Caki2 (cell line): ENCODE measurements at regions not wholly inside any gene's neighbourhood (a gene's known extent, or its start where the extent isn't known, plus 50 kb on each side); places are given as distances from the start of the nearest gene placed in this dataset.
A peak's percentile ranks its signal among the peaks of the same experiment; 100 is the strongest.
"Not testable (repeated sequence)": the region's sequence is repeated elsewhere in the genome, so short reads cannot be mapped to it uniquely, and the experiment has no call there.

Experiments
- DNase-seq: peaks from one replicate; pipeline ENCODE4 v3.0.0-alpha.2; 2015; ENCODE audit warnings: low read depth
- in situ Hi-C: cut with HindIII; loops from 2 replicates; pipeline ENCODE4 v1.10.0; 2016; ENCODE audit warnings: low sequenced_read_pairs, low pct_unique_long_range_greater_than_20kb, mixed read lengths

DNA sequence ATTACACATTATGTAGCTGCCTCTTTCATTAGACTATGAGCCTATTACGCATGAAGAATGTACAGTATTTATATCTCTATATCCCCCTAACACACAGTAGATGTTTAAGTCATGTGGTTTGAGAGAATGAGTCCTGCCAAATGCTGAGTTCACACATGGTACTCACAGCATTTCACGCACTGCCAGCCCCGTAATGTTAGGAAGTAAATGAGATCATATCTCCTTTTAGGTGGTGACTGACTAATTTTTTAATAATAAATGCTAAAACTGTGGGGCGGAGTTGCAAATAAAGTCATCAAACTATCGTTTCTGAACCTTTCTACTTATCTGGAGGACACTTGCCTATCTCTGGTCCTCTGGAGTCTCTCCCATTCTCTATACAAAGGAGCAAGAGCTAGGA is 343.8 kb downstream of the ADAMTS20 start:
- in situ Hi-C loops: no loop called here
- no peak for DNase-seq

DNA sequence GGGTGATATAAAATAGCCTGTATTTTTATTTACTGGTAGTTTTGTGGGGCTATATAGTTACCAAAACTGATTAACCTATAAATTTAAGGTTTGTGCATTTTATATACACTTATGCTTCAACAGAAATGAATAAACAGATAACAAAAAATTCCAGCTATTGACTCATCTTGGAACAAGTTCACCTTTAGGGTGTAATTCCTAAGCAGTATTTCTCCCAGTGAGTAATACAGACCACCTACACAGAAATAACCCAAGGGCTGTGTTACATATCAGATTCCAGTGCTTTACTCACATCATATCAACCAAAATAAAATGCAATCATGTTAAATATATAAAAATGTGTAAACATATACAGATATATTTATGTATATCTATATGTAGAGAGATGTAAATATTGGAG is 345.6 kb downstream of the ADAMTS20 start:
- in situ Hi-C loops: no loop called here

DNA sequence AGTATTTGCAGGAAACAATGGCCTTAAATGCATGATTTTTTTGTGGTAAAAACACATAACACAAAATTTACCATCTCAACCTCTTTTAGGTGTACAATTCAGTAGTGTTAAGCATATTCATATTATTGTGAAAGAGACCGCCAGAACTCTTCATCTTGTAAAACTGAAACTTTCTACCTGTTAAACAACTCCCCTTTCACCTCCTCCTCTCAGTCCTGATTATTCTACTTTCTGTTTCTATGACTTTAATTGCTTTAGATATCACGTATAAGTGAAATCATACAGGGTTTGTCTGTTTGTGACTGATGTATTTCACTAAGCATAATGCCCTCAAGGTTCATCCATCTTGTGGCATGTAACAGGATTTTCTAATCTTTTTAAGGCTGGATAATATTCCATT is 353.4 kb downstream of the ADAMTS20 start:
- in situ Hi-C loops: no loop called here
- DNase-seq: no peak

More for the DNA sequence above, 345.6 kb downstream of the ADAMTS20 start:
- DNase-seq: no peak

DNA sequence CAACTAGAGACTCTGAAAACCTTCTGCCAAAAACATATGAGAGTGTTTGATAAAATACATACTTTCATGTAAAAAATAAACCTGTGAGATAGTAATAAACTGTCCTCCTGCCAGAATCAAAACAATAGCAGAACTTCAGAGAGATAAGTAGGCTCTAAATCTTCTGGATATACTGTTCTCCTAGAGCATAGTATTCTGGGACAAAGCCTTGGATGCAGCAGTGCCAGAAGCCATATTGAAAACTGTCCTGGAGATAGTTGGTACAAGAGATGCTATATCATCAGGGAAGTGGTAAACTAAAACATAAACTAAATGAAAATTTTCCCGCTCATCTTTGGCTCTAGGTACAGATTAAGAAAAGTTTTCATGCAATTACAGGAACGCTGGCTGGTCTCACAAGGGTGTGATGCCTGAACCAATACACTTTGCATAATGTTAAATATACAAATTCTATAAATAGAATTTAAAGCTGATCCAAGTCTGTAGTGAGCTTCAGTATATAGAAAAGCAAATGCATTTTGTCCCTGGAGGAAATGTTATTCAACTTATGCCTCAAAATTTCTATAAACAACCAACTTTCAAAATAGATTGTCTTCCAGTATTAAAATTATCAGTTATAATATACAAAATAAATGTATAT is 355.6 kb downstream of the ADAMTS20 start:
- no peak for DNase-seq
- in situ Hi-C loops: no loop called here

DNA sequence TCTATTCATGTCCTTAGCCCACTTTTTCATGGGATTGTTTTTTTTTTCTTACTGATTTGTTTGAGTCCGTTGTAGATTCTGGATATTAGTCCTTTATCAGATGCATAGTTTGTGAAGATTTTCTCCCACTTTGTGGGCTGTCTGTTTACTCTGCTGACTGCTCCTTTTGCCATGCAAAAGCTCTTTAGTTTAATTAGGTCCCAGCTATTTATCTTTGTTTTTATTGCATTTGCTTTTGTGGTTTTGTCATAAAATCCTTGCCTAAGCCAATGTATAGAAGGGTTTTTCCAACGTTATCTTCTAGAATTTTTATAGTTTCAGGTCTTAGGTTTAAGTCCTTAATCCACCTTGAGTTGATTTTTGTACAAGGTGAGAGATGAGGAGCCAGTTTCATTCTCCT is 358.9 kb downstream of the ADAMTS20 start:
- in situ Hi-C loops, DNase-seq: not testable (repeated sequence)

DNA sequence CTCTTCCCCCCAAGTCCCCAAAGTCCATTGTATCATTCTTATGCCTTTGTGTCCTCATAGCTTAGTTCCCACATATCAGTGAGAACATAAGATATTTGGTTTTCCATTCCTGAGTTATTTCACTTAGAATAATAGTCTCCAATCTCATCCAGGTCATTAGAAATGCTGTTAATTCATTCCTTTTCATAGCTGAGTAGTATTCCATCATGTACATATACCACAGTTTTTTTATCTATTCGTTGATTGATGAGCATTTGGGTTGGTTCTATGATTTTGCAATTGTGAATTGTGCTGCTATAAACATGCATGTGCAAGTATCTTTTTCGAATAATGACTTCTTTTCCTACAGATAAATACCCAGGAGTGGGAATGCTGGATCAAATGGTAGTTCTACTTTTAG is 359.6 kb downstream of the ADAMTS20 start:
- not testable (repeated sequence) for DNase-seq

DNA sequence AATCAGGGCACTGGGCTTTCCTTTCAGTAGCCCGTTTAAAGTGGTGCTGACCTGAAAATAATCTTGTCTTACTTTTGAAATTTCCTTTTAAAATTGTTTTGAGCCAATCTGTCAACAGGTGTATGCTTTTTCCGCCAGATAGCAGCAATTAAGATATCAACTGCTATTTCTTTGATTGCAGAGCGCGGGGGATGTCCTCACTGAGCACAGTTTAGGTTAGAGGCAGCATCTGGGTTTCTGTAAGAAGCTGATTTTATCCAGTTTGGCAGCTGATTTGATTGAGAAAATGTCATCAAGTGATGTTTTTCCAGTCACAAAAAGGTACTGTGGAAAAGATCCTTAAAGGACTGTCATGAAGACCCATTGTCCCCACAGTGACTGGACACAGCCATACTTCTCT is 371.8 kb downstream of the ADAMTS20 start:
- DNase-seq: no peak
- in situ Hi-C loops: no loop called here

More for the DNA sequence above, 359.6 kb downstream of the ADAMTS20 start:
- in situ Hi-C loops: not testable (repeated sequence)

DNA sequence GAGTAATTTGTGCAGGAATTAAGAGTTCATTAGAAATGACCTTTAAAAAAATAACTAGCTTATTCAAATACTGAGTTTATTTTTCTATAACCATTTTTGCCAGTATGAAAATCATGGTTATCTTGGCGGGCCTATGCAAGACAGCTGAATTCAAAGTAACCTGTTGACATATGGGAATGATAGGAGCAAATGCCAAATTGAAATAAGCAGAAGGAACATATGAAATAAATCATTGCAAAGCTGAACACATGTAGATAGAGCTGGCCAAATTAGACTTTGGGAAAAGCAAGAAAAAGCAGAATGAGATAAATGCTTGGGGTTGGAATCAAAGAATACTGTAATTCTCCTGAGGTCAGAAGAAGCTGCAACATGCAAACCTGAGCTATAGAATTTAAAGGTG is 372.5 kb downstream of the ADAMTS20 start:
- in situ Hi-C loops: no loop called here
- no peak for DNase-seq

DNA sequence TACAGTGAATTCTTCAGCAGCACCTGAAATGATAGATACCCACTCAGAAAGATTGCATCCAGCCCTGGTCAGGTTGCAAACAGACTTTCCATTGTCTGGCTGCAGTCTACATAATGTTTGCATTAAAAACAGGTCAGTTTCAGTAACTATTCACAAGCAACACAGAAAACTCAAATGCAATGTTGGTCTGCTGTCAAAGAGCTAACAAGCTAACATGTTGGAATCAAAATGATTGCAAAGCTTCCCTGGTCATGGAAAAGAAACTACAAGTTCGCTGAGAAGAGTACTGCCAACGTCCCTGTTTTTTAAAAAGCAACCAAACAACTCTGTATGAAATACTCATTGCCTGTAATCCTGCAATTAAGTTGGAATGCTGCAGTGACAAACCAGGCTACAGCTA is 374.7 kb downstream of the ADAMTS20 start:
- no peak for DNase-seq
- in situ Hi-C loops: no loop called here

DNA sequence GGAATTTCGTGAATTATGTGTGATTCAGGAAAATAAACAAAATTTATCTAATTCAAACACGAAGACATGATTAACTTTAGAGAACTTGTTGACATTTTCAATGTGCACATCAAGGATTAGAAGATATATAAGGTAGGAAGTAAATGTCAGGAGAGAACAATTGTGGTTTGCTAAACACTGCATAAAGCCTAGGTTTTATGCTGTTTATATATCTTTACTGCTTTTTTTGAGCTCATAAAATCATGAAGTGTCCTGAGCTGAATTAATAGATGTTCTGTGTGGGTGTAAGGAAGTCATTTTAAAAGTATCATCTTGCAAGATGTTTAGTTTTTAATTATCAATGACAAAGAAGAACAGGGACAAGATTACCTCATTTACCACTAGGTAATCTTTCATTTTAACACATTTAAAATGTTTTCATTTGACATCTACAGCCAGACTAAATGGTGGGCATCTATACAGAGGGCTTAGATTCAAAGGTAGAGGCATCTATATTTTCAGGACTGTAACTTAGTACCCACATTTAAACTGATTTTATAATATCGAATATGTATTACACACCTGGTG is 382.8 kb downstream of the ADAMTS20 start:
- DNase-seq: peak; percentile 2
- in situ Hi-C loops: no loop called here

DNA sequence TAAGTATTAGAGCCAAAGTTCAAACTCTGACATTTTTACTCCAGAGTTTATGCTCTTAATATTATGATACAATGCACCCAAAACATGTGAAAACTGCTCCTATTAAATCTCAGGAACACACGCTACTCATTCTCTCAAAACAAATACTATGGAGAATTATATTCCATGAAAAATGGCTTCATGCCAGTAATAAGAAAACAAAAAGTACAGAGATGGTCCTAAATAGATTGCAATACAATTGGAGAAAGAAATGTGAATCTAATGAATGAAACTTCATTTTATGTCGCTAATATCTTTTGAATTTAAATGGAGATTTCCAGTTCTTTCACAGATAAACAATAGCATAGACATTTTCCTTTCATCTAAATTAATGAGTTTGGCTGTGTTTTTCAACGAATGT is 384.3 kb downstream of the ADAMTS20 start:
- DNase-seq: no peak

DNA sequence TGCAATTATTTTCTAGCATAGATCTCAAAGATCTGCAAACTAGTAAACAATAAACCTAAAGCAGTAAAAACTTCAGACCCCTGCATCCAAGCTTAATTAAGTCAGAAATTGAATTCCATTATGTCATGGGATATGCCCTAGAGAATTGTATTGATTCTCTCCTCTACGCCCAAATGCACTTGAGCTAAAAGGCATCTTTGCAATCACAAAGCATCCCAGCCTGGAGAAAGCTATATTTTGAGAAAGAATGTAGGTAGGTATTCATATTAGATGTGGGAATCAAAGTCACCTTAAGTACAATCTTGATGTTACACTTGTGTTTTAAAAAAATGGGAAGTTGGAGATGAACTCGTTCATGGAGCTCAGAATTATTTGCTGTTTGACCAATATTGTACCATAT is 386.7 kb downstream of the ADAMTS20 start:
- in situ Hi-C loops: no loop called here
- no peak for DNase-seq

More for the DNA sequence above, 384.3 kb downstream of the ADAMTS20 start:
- in situ Hi-C loops: no loop called here

DNA sequence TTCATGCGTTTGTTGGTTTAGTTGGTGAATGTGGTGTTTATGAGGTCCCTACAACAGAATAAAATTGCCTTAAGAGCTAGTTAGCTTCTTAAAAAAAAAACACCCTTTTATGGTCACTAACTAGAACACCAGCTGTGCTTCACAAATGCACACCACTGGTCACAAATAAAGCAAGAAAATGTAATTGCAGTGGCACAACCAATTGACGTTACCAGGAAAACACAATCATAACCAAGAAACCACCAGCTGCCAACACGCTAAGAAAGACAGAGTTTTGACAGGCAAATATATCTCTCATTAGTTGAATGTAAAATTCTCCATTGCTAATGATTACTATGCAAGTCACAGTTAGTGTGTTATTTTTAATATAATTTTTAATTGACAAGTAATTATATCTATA is 389.9 kb downstream of the ADAMTS20 start:
- in situ Hi-C loops: no loop called here
- DNase-seq: no peak

DNA sequence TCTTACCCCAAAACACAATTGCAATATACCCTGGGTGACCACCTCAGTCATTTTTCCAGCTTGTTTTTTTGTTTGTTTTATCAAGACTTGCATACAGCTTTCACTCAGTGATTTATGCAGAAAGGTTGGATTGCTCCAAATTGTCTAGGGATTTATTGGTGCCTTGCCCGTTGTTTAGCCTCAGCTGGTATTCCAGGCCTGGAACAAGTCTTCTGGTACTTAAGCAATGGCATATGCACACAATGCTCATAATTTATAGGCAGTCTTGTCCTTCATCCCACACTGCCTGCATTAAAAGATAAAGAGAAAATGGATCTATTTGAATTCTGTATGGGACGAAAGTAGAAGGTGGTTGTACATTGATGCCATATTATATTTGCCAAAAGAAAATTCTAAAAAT is 392.5 kb downstream of the ADAMTS20 start:
- in situ Hi-C loops: no loop called here
- DNase-seq: no peak

DNA sequence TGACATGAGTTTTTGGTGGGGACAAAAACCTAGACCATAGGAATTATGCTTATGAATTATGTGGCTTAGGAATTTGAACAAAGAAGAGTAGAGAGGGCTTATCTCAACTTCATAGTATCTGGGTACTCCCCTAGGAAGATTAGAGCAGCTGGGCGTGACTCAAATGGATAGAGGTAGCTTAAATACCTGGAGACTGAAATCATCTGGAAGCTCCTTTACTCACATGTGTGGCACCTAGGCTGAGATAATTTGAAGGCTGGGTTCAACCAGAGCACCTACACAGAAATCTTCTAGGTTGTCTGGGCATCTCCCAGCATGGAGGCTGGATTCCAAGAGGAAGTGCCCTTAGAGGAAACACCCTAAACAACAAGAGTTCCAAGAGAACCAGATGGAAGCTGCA is 393.9 kb downstream of the ADAMTS20 start:
- in situ Hi-C loops: no loop called here
- no peak for DNase-seq

DNA sequence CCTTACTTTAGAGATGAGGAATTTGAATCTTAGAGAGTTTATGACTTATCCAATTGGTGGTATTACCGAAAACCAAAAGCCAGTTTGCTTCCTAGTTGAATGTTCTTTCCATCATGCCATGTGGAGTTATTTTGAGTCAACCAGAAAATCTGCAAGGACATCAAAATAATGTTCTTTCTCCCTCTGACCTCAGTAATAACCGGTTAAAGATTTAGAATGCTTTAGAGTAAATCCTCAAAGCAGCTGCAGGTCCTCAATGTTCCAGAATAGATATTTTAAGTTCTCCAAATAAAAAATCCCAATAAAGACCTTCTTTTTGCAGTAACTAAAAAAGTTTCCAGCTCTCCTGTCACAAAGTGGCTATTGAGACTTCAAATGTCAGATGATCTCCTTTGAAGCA is 396.6 kb downstream of the ADAMTS20 start:
- in situ Hi-C loops: no loop called here
- DNase-seq: no peak

DNA sequence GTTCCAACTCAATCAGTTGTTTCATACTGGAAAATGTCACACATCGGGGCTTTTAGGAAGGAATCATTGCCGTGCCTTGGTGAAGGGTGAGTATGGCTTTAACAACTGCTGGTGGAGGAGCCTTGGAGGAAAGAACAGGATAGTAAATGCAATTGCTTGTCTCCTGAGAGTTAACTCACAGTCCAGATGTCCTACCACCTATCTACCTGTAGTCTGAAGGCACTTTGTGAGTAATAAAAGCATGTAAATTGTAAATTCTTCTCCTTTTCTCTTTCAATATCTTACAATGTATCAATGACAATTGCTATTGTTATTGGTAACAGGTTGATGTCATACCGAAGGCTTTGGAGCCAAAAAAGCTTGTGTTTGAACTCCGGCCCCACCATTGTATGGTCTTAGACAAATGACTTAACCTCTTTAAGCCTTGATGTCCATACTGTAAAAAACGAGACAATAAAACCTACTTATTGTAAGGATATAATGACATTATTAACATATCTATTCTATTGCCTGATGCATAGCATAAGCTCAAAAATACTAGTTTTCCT is 397.4 kb downstream of the ADAMTS20 start:
- in situ Hi-C loops: no loop called here
- no peak for DNase-seq

DNA sequence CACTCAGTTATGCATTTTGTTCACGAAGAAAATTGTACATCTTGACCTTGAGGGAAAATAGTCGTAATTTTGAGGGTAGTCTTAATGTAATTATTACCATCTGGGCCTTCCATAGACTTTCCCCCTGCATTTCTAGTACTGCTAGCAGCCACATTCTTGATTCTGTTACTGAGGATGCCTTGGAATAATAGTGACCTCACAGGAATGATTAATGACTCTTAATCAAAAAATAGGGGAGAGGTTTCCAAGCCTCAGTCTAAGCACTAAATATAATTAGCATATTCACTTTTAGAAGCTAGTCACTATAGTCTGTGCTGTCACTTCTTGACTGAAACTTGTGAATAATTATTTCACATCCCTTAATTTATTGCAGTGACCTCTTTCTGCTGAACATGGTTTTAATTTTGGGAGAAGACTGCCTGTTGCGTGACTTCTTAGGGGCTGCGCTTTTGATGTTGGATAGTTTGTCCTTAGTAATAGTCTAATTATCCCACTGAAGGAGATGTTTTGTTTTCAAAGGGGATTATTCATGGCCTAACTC is 400.5 kb downstream of the ADAMTS20 start:
- in situ Hi-C loops: no loop called here
- DNase-seq: no peak

DNA sequence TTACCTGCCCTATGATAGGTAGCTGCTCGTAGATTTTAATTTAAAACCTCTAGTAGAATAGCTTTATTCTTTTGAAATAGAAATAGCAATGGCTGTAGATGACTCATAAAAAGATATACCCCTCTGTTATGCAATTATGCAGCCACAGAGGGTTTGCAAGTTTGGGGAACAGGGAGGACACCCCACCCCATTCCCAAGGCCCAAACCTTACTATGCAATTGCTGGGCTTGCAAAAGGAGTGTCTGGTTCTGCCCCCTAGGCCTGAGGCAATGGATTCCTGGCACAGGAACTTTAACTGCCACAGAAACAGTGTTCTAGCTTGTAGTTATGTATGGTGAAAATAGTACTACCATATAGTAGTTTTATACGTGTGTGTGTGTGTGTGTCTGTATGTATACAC is 403.3 kb downstream of the ADAMTS20 start:
- no peak for DNase-seq
- in situ Hi-C loops: no loop called here

DNA sequence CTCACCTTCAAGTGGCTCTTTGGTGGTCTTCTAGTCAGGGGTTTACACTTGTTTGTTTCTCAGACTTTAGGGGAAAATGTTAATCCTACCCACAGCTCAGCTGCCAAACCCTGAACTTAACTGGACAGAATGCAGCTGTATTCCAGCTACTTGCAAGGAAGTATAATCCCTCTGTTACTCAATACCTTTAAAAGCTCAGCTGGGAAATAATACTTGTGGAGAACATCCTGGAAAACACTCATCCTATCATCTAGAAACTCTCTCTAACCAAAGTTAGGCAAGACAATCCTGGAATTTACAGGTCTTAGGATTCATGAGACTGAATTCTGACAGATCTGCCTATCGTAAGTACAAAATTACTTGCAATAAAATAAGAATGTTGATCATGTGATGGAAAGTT is 404.1 kb downstream of the ADAMTS20 start:
- in situ Hi-C loops: no loop called here
- DNase-seq: no peak
